ENCODE measurements at regions not wholly inside any gene's neighbourhood (a gene's known extent, or its start where the extent isn't known, plus 50 kb on each side); places are given as distances from the start of the nearest gene placed in this dataset.

GRCh38 chr2:107760620-107761364, 65.9 kb upstream of the RGPD4 start:
- Histone ChIP-seq H3K4me2 (no peak overlapping the region), H3K4me3 (no peak overlapping the region), H3K9me2 (replicated peaks; ENCODE audit: insufficient read depth) (no peaks in the 10 kb centered on the region), H4K20me1 (ENCODE audit: insufficient read depth, poor library complexity, severe bottlenecking) (no peaks in the 10 kb centered on the region), H3K79me2 (no peaks in the 10 kb centered on the region), H3K4me1 (ENCODE audit: insufficient read depth) (no peaks in the 10 kb centered on the region), H2AFZ (no peak overlapping the region), H3K36me3 (replicated peaks; ENCODE audit: insufficient read depth, low read depth) (no peaks in the 10 kb centered on the region), H3K27ac (no peak overlapping the region), H3K9me3 (ENCODE audit: low read depth) (no peaks in the 10 kb centered on the region), H3K27me3 (no peaks in the 10 kb centered on the region)
- no peak for DNase-seq (ENCODE audit: low spot score)
- TF ChIP-seq EZH2phosphoT487 (IDR thresholded peaks at IDR 0.05; ENCODE audit: low read depth, severe bottlenecking, unreplicated experiment) (no peak), EZH2 (IDR thresholded peaks at IDR 0.05; ENCODE audit: borderline replicate concordance) (no peak), CTCF (IDR thresholded peaks at IDR 0.05; ENCODE audit: poor library complexity) (no peak)
- WGBS (ENCODE audit: low lambda C conversion rate, missing lambda C conversion rate), result 74% methylated on average over 5 of the region's 5 CpGs

GRCh38 chr2:107772353-107772752, 54.3 kb upstream of the RGPD4 start:
- H3K4me1 ChIP-seq (ENCODE audit: insufficient read depth), result no peaks in the 10 kb centered on the region
- H2AFZ ChIP-seq, result no peak overlapping the region
- H3K4me3 ChIP-seq, result no peak overlapping the region
- H3K27ac ChIP-seq, result no peak overlapping the region
- 60% methylated on average over 5 of the region's 5 CpGs for WGBS (ENCODE audit: low lambda C conversion rate, missing lambda C conversion rate)
- no peaks in the 10 kb centered on the region for H3K36me3 ChIP-seq (replicated peaks; ENCODE audit: insufficient read depth, low read depth)
- no peaks in the 10 kb centered on the region for H3K9me2 ChIP-seq (replicated peaks; ENCODE audit: insufficient read depth)
- no peak for DNase-seq (ENCODE audit: low spot score)
- no peaks in the 10 kb centered on the region for H4K20me1 ChIP-seq (ENCODE audit: insufficient read depth, poor library complexity, severe bottlenecking)
- no peaks in the 10 kb centered on the region for H3K9me3 ChIP-seq (ENCODE audit: low read depth)
- no peaks in the 10 kb centered on the region for H3K79me2 ChIP-seq
- no peak overlapping the region for H3K4me2 ChIP-seq
- H3K27me3 ChIP-seq, result no peaks in the 10 kb centered on the region
- TF ChIP-seq CTCF (IDR thresholded peaks at IDR 0.05; ENCODE audit: poor library complexity), result no peak
- TF ChIP-seq EZH2 (IDR thresholded peaks at IDR 0.05; ENCODE audit: borderline replicate concordance), result no peak
- TF ChIP-seq EZH2phosphoT487 (IDR thresholded peaks at IDR 0.05; ENCODE audit: low read depth, severe bottlenecking, unreplicated experiment), result no peak

GRCh38 chr2:107775211-107775610, 51.5 kb upstream of the RGPD4 start:
- H3K4me3 ChIP-seq, result no peak overlapping the region
- no peak overlapping the region for H3K27ac ChIP-seq
- no peaks in the 10 kb centered on the region for H3K4me1 ChIP-seq (ENCODE audit: insufficient read depth)
- no peaks in the 10 kb centered on the region for H3K79me2 ChIP-seq
- WGBS (ENCODE audit: low lambda C conversion rate, missing lambda C conversion rate), result 61% methylated on average over 5 of the region's 5 CpGs
- no peaks in the 10 kb centered on the region for H3K9me2 ChIP-seq (replicated peaks; ENCODE audit: insufficient read depth)
- H2AFZ ChIP-seq, result no peak overlapping the region
- no peaks in the 10 kb centered on the region for H4K20me1 ChIP-seq (ENCODE audit: insufficient read depth, poor library complexity, severe bottlenecking)
- DNase-seq (ENCODE audit: low spot score), result no peak
- no peaks in the 10 kb centered on the region for H3K27me3 ChIP-seq
- H3K36me3 ChIP-seq (replicated peaks; ENCODE audit: insufficient read depth, low read depth), result no peaks in the 10 kb centered on the region
- H3K9me3 ChIP-seq (ENCODE audit: low read depth), result no peaks in the 10 kb centered on the region
- no peak for TF ChIP-seq CTCF (IDR thresholded peaks at IDR 0.05; ENCODE audit: poor library complexity)
- TF ChIP-seq EZH2 (IDR thresholded peaks at IDR 0.05; ENCODE audit: borderline replicate concordance), result no peak
- TF ChIP-seq EZH2phosphoT487 (IDR thresholded peaks at IDR 0.05; ENCODE audit: low read depth, severe bottlenecking, unreplicated experiment), result no peak
- no peak overlapping the region for H3K4me2 ChIP-seq

Measured in hepatocyte (in vitro differentiated cells).